Thyroid gland (tissue), 4 donors: ENCODE measurements at regions not wholly inside any gene's neighbourhood (a gene's known extent, or its start where the extent isn't known, plus 50 kb on each side); places are given as distances from the start of the nearest gene placed in this dataset.

Source experiments
- CTCF ChIP-seq, 6 experiments: fragments of 200-600 bp in 3 of 6; fragments of 450-650 bp in 3 of 6; sonication (generic) in 3 of 6; IDR thresholded peaks; one replicate each; pipeline ENCODE4 v1.5.1; 2016 to 2019; ENCODE audit warnings: antibody characterized with exemption in 6 of 6, mild to moderate bottlenecking in 2 of 6, inconsistent platforms in 1 of 6, moderate library complexity in 1 of 6
- POLR2A ChIP-seq, 2 donors: fragments of 450-650 bp; IDR thresholded peaks; one replicate each; pipeline ENCODE4 v1.6.1; 2017; ENCODE audit warnings: antibody characterized with exemption in 2 of 2, mild to moderate bottlenecking in 2 of 2, moderate library complexity in 1 of 2

GRCh38 chr9:107951511-107951910 lies 461.9 kb upstream of the KLF4 start:
- TF ChIP-seq CTCF (IDR thresholded peaks at IDR 0.05) (no peak), POLR2A (IDR thresholded peaks at IDR 0.05) (no peak)
